Osteocyte (in vitro differentiated cells): ENCODE measurements at regions not wholly inside any gene's neighbourhood (a gene's known extent, or its start where the extent isn't known, plus 50 kb on each side); places are given as distances from the start of the nearest gene placed in this dataset.
A peak's percentile ranks its signal among the peaks of the same experiment; 100 is the strongest.

Experiments used
- DNase-seq: peaks from one replicate; pipeline ENCODE4 v3.0.0; 2021; ENCODE audit warnings: mixed read lengths; ENCODE audit not compliant: unreplicated experiment; ENCODE audit errors: extremely low spot score
- H3K27ac Mint-ChIP-seq: one replicate; pipeline ENCODE4 v1.8.0; 2021; ENCODE audit warnings: mild to moderate bottlenecking, mixed read lengths; ENCODE audit not compliant: unreplicated experiment
- H3K27me3 Mint-ChIP-seq: one replicate; pipeline ENCODE4 v1.8.0; 2021; ENCODE audit warnings: mixed read lengths; ENCODE audit not compliant: unreplicated experiment
- H3K36me3 Mint-ChIP-seq: one replicate; pipeline ENCODE4 v1.8.0; 2021; ENCODE audit warnings: mixed read lengths; ENCODE audit not compliant: unreplicated experiment
- H3K4me1 Mint-ChIP-seq: one replicate; pipeline ENCODE4 v1.8.0; 2021; ENCODE audit warnings: mixed read lengths; ENCODE audit not compliant: unreplicated experiment
- H3K4me3 Mint-ChIP-seq: one replicate; pipeline ENCODE4 v1.8.0; 2021; ENCODE audit warnings: mild to moderate bottlenecking, moderate library complexity, mixed read lengths; ENCODE audit not compliant: unreplicated experiment
- H3K9me3 Mint-ChIP-seq: one replicate; pipeline ENCODE4 v1.8.0; 2021; ENCODE audit warnings: mixed read lengths; ENCODE audit not compliant: unreplicated experiment
- CTCF ChIP-seq: fragments of 200-600 bp; sonication (generic); IDR thresholded peaks from 2 replicates; pipeline ENCODE4 v1.5.0; 2021; ENCODE audit warnings: antibody characterized with exemption, mild to moderate bottlenecking, moderate library complexity

- Mint-ChIP-seq H3K4me1 (peaks cover 50% of the 10 kb centered on the region), H3K36me3 (no peaks in the 10 kb centered on the region), H3K9me3 (no peaks in the 10 kb centered on the region), H3K27me3 (no peaks in the 10 kb centered on the region), H3K4me3 (no peak overlapping the region), H3K27ac (peak overlapping the region; percentile 57)
- TF ChIP-seq CTCF = no peak
- peak; percentile 66 for DNase-seq
Measured at GRCh38 chr11:69352715-69353319, 58.9 kb downstream of the MYEOV start.

DNA sequence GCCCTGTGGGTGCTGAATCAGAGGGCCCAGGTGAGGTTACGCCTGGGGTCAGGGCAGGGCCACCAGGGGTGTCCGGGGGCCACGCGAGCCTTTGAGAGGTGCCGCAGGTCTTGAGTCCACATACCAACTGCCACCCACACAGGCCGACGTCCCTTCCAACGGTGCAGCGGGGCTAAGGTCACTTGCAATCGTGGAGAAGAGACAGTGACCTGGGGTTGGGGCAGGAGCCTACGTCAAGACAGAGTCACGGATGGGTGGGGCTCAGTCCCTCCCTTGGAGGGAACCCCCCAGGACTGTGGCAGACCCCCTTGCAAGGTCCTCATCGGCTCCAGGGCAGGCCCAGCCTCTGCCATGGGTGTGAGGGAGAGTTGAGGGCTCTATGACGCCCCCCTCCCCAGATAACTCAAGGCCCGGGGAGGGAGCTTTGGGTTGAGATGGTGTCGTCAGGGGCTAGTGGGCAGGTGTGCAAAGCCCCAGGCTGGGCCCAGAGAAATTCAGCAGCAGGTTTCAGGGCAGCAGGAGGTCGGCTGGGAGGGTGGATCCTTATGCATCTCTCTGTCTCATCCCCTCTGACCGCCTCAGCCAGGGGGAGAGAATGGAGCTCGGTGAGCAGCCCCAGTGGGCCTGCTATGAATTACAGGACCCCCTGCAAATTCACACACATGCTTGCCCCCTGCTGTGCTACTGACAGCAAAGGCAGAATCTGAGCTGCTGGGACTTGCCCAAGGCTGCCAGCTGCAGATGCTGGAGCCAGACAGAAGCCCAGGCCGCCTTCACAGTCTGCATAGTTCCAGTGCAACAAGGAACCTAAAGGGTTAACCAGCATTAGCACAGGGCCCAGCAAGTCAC, 60.0 kb downstream of the MYEOV start:
- Mint-ChIP-seq H3K27ac (no peak overlapping the region), H3K4me3 (no peak overlapping the region), H3K9me3 (no peaks in the 10 kb centered on the region), H3K36me3 (no peaks in the 10 kb centered on the region), H3K4me1 (peaks cover 47% of the 10 kb centered on the region), H3K27me3 (no peaks in the 10 kb centered on the region)
- DNase-seq = peak; percentile 85
- peak; percentile 11 for TF ChIP-seq CTCF

DNA sequence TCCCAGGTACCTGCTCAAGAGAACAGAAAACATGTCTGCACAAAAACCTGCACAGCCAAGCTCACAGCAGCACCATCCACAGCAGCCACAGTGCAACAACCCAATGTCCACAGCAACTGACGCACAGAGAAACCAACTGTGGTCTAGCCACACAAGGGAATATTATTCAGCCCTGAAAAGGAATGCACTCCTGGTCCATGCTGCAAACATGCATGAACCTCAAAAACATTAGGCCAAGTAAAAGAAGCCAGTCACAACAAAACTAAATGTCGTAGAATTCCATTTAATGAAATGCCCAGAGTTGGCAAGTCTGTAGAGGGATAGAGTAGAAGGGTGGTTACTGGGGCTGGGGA, 60.6 kb downstream of the MYEOV start:
- no peak overlapping the region for H3K27ac Mint-ChIP-seq
- H3K4me3 Mint-ChIP-seq = no peak overlapping the region
- no peak for TF ChIP-seq CTCF
- H3K9me3 Mint-ChIP-seq = no peaks in the 10 kb centered on the region
- H3K4me1 Mint-ChIP-seq = peaks cover 46% of the 10 kb centered on the region
- no peak for DNase-seq
- no peaks in the 10 kb centered on the region for H3K27me3 Mint-ChIP-seq
- H3K36me3 Mint-ChIP-seq = no peaks in the 10 kb centered on the region

DNA sequence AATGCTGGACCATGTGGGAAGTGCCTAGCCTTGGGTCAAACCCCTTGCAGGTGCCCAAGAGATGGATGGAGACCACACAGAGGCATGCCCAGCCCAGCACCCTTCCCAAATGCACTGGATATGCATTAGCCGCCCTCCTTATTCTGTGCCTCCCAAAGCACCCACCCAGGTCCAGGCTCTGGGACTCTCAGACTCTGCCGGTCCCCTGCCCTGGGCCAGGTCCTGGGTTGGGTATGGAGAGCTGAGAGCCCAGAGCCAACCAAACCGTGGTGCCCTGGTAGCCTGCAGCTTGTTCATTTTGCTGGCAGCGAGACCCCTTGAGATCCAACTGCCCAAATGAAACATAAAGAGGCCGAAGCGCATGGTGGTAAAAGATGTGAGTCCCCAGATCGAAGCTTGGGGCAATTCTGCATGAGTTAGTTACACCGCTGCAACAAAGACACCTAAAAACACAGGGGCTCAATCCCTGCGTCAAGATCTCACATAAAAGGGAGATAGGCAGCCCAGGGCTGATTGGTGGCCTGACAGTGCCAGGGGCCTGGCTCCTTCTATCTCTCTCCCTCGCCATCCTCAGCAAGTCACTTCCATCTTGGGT, 61.5 kb downstream of the MYEOV start:
- H3K27ac Mint-ChIP-seq = no peak overlapping the region
- no peak overlapping the region for H3K4me3 Mint-ChIP-seq
- H3K36me3 Mint-ChIP-seq = no peaks in the 10 kb centered on the region
- H3K9me3 Mint-ChIP-seq = no peaks in the 10 kb centered on the region
- peak; percentile 67 for DNase-seq
- H3K27me3 Mint-ChIP-seq = no peaks in the 10 kb centered on the region
- TF ChIP-seq CTCF = no peak
- H3K4me1 Mint-ChIP-seq = peaks cover 48% of the 10 kb centered on the region
